ENCODE measurements at regions not wholly inside any gene's neighbourhood (a gene's known extent, or its start where the extent isn't known, plus 50 kb on each side); places are given as distances from the start of the nearest gene placed in this dataset.

GRCh38 chr17:6212766-6213165 lies 142.6 kb downstream of the WSCD1 start:
- DNase-seq, result no peak
- in situ Hi-C loops (cut with HindIII; ENCODE audit: low pct_ligation_motif_present, low sequenced_read_pairs), result no loop called here
- H3K4me3 ChIP-seq (ENCODE audit: low read depth, low read length), result no peak overlapping the region
- TF ChIP-seq, protein P1, sequence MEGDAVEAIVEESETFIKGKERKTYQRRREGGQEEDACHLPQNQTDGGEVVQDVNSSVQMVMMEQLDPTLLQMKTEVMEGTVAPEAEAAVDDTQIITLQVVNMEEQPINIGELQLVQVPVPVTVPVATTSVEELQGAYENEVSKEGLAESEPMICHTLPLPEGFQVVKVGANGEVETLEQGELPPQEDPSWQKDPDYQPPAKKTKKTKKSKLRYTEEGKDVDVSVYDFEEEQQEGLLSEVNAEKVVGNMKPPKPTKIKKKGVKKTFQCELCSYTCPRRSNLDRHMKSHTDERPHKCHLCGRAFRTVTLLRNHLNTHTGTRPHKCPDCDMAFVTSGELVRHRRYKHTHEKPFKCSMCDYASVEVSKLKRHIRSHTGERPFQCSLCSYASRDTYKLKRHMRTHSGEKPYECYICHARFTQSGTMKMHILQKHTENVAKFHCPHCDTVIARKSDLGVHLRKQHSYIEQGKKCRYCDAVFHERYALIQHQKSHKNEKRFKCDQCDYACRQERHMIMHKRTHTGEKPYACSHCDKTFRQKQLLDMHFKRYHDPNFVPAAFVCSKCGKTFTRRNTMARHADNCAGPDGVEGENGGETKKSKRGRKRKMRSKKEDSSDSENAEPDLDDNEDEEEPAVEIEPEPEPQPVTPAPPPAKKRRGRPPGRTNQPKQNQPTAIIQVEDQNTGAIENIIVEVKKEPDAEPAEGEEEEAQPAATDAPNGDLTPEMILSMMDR (IDR thresholded peaks at IDR 0.05; ENCODE audit: low read depth, low read length, missing control alignments), result no peak
- no peak overlapping the region for H3K27ac ChIP-seq
- H3K27me3 ChIP-seq (replicated peaks), result no peaks in the 10 kb centered on the region
- no peaks in the 10 kb centered on the region for H3K36me3 ChIP-seq (replicated peaks)

GRCh38 chr17:6209829-6210228 lies 139.7 kb downstream of the WSCD1 start:
- no peak for DNase-seq
- Histone ChIP-seq H3K27me3 (replicated peaks) (no peaks in the 10 kb centered on the region), H3K36me3 (replicated peaks) (no peaks in the 10 kb centered on the region), H3K4me3 (ENCODE audit: low read depth, low read length) (no peak overlapping the region), H3K27ac (no peak overlapping the region)
- TF ChIP-seq, protein P1 (IDR thresholded peaks at IDR 0.05; ENCODE audit: low read depth, low read length, missing control alignments), result no peak
- in situ Hi-C loops (cut with HindIII; ENCODE audit: low pct_ligation_motif_present, low sequenced_read_pairs), result no loop called here

DNA sequence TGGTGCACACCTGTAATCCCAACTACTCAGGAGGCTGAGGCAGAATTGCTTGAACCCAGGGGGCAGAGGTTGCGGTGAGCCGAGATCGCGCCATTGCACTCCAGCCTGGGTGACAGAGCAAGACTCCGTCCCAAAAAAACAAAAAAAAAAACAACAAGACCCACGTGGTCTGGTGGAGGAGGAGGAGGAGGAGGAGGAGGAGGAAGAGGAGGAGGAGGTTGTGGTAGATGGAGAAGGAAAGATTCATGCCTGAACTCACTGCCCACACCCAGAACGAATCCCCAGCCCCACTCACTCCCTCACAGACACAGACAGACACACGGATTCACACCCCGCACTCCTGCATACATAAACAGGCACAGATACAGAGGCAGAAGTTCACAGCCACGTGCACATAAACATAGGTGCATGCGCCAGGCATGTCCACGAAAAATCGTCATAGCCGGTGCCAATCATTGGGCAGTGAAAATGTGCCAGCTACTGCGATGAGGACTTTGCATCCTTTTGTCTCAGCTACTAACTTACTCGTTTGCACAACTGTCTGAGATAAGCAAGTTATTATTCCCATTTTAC lies 138.5 kb downstream of the WSCD1 start:
- no peak overlapping the region for H3K4me3 ChIP-seq (ENCODE audit: low read depth, low read length)

GRCh38 chr17:6205525-6205924 lies 135.3 kb downstream of the WSCD1 start:
- Histone ChIP-seq H3K27ac (no peak overlapping the region), H3K27me3 (replicated peaks) (no peaks in the 10 kb centered on the region), H3K4me3 (ENCODE audit: low read depth, low read length) (no peak overlapping the region), H3K36me3 (replicated peaks) (no peaks in the 10 kb centered on the region)
- DNase-seq, result no peak
- in situ Hi-C loops (cut with HindIII; ENCODE audit: low pct_ligation_motif_present, low sequenced_read_pairs), result no loop called here
- TF ChIP-seq, protein P1 (IDR thresholded peaks at IDR 0.05; ENCODE audit: low read depth, low read length, missing control alignments), result no peak

More for the DNA sequence above, 138.5 kb downstream of the WSCD1 start:
- H3K36me3 ChIP-seq (replicated peaks), result no peaks in the 10 kb centered on the region
- TF ChIP-seq, protein P1 (IDR thresholded peaks at IDR 0.05; ENCODE audit: low read depth, low read length, missing control alignments), result no peak
- in situ Hi-C loops (cut with HindIII; ENCODE audit: low pct_ligation_motif_present, low sequenced_read_pairs), result no loop called here
- H3K27ac ChIP-seq, result no peak overlapping the region
- no peak for DNase-seq
- H3K27me3 ChIP-seq (replicated peaks), result no peaks in the 10 kb centered on the region

GRCh38 chr17:6205033-6205432 lies 134.9 kb downstream of the WSCD1 start:
- Histone ChIP-seq H3K36me3 (replicated peaks) (no peaks in the 10 kb centered on the region), H3K27me3 (replicated peaks) (no peaks in the 10 kb centered on the region), H3K4me3 (ENCODE audit: low read depth, low read length) (no peak overlapping the region), H3K27ac (no peak overlapping the region)
- in situ Hi-C loops (cut with HindIII; ENCODE audit: low pct_ligation_motif_present, low sequenced_read_pairs), result no loop called here
- TF ChIP-seq, protein P1 (IDR thresholded peaks at IDR 0.05; ENCODE audit: low read depth, low read length, missing control alignments), result no peak
- no peak for DNase-seq

DNA sequence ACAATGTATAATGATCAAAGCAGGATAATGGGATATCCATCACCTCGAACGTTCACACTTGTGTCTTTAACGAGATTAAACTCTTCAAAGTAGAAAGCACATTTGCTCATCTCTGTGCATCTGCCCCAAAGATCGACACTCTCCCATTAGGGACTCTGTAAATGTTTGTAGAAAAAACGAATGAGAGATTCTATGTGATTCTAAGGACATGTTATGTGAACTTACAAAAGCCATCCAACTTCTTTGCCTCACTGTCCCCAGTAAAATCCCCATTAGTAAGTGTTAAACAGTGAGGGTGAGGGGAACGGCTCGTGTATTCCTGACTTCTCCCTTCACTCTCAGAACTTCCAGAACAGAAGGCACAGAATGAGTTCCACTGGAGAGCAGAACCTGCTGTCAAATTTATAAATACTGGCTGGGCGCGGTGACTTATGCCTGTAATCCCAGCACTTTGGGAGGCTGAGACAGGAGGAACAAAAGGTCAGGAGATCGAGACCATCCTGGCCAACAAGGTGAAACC lies 134.1 kb downstream of the WSCD1 start:
- no peak for DNase-seq
- H3K27ac ChIP-seq, result no peak overlapping the region
- H3K36me3 ChIP-seq (replicated peaks), result no peaks in the 10 kb centered on the region
- in situ Hi-C loops (cut with HindIII; ENCODE audit: low pct_ligation_motif_present, low sequenced_read_pairs), result no loop called here
- no peaks in the 10 kb centered on the region for H3K27me3 ChIP-seq (replicated peaks)
- H3K4me3 ChIP-seq (ENCODE audit: low read depth, low read length), result no peak overlapping the region
- TF ChIP-seq, protein P1 (IDR thresholded peaks at IDR 0.05; ENCODE audit: low read depth, low read length, missing control alignments), result no peak
